HG03175 (cell line): ENCODE measurements at regions not wholly inside any gene's neighbourhood (a gene's known extent, or its start where the extent isn't known, plus 50 kb on each side); places are given as distances from the start of the nearest gene placed in this dataset.

Source experiments
- ATAC-seq: cut with Tn5 transposase; IDR thresholded peaks from one replicate; pipeline ENCODE4 v1.9.1; 2021; ENCODE audit warnings: mild to moderate bottlenecking, moderate library complexity; ENCODE audit not compliant: unreplicated experiment

- ATAC-seq: no peak
These were observed 235.3 kb downstream of the SEC14L1 start for GRCh38 chr17:77375917-77376651.

- ATAC-seq: no peak
These were observed 236.3 kb downstream of the SEC14L1 start for GRCh38 chr17:77376795-77377709.

- no peak for ATAC-seq
These were observed 237.0 kb downstream of the SEC14L1 start for GRCh38 chr17:77377710-77378235.

- ATAC-seq: no peak
These were observed 237.7 kb downstream of the SEC14L1 start for GRCh38 chr17:77378318-77379064.

- no peak for ATAC-seq
These were observed 238.3 kb downstream of the SEC14L1 start for GRCh38 chr17:77379065-77379428.

- ATAC-seq: no peak
These were observed 239.1 kb downstream of the SEC14L1 start for GRCh38 chr17:77379832-77380231.

GRCh38 chr17:77380395-77381184 is 239.8 kb downstream of the SEC14L1 start:
- no peak for ATAC-seq

GRCh38 chr17:77381185-77381700 is 240.5 kb downstream of the SEC14L1 start:
- no peak for ATAC-seq

- no peak for ATAC-seq
These were observed 241.0 kb downstream of the SEC14L1 start for GRCh38 chr17:77381731-77382130.

- no peak for ATAC-seq
These were observed 241.7 kb downstream of the SEC14L1 start for GRCh38 chr17:77382356-77382911.

- no peak for ATAC-seq
These were observed 242.3 kb downstream of the SEC14L1 start for GRCh38 chr17:77382966-77383612.

- no peak for ATAC-seq
These were observed 243.1 kb downstream of the SEC14L1 start for GRCh38 chr17:77383613-77384608.

GRCh38 chr17:77385750-77386501 is 245.2 kb downstream of the SEC14L1 start:
- ATAC-seq: no peak

GRCh38 chr17:77386502-77387192 is 245.9 kb downstream of the SEC14L1 start:
- no peak for ATAC-seq

- ATAC-seq: no peak
These were observed 247.1 kb downstream of the SEC14L1 start for GRCh38 chr17:77387891-77388290.

- no peak for ATAC-seq
These were observed 247.9 kb downstream of the SEC14L1 start for GRCh38 chr17:77388384-77389306.
